Upper lobe of left lung (tissue), 4 donors: ENCODE measurements at regions not wholly inside any gene's neighbourhood (a gene's known extent, or its start where the extent isn't known, plus 50 kb on each side); places are given as distances from the start of the nearest gene placed in this dataset.

Experiments
- CTCF ChIP-seq, 6 experiments: fragments of 450-650 bp in 4 of 6; fragments of 200-600 bp in 2 of 6; sonication (generic) in 2 of 6; IDR thresholded peaks; one replicate each; pipeline ENCODE4 v1.5.1; 2016 to 2019; ENCODE audit warnings: antibody characterized with exemption in 6 of 6
- POLR2A ChIP-seq, 4 donors: fragments of 450-650 bp; IDR thresholded peaks; one replicate each; pipeline ENCODE4 v1.5.1; 2016 to 2017; ENCODE audit warnings: antibody characterized with exemption in 4 of 4, mild to moderate bottlenecking in 2 of 4
- POLR2AphosphoS5 ChIP-seq, 2 donors: sonication (generic); formaldehyde crosslinking; IDR thresholded peaks; one replicate each; pipeline ENCODE4 v1.5.1; 2017; ENCODE audit warnings: antibody characterized with exemption in 2 of 2

GRCh38 chr5:136820848-136821247 is 455.5 kb upstream of the TRPC7 start:
- TF ChIP-seq POLR2A (IDR thresholded peaks at IDR 0.05), result no peak
- TF ChIP-seq POLR2AphosphoS5 (IDR thresholded peaks at IDR 0.05), result no peak
- TF ChIP-seq CTCF (IDR thresholded peaks at IDR 0.05), result no peak
